ENCODE measurements at regions not wholly inside any gene's neighbourhood (a gene's known extent, or its start where the extent isn't known, plus 50 kb on each side); places are given as distances from the start of the nearest gene placed in this dataset.

GRCh38 chr4:110310795-110311194 lies 112.4 kb upstream of the ELOVL6 start:
- TF ChIP-seq, protein P1, sequence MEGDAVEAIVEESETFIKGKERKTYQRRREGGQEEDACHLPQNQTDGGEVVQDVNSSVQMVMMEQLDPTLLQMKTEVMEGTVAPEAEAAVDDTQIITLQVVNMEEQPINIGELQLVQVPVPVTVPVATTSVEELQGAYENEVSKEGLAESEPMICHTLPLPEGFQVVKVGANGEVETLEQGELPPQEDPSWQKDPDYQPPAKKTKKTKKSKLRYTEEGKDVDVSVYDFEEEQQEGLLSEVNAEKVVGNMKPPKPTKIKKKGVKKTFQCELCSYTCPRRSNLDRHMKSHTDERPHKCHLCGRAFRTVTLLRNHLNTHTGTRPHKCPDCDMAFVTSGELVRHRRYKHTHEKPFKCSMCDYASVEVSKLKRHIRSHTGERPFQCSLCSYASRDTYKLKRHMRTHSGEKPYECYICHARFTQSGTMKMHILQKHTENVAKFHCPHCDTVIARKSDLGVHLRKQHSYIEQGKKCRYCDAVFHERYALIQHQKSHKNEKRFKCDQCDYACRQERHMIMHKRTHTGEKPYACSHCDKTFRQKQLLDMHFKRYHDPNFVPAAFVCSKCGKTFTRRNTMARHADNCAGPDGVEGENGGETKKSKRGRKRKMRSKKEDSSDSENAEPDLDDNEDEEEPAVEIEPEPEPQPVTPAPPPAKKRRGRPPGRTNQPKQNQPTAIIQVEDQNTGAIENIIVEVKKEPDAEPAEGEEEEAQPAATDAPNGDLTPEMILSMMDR (IDR thresholded peaks at IDR 0.05) = no peak
- TF ChIP-seq POLR2AphosphoS5 (IDR thresholded peaks at IDR 0.05; ENCODE audit: low read depth, low read length) = no peak
